ENCODE measurements at regions not wholly inside any gene's neighbourhood (a gene's known extent, or its start where the extent isn't known, plus 50 kb on each side); places are given as distances from the start of the nearest gene placed in this dataset.
"Not testable (repeated sequence)": the region's sequence is repeated elsewhere in the genome, so short reads cannot be mapped to it uniquely, and the experiment has no call there.

GRCh38 chr1:47592296-47593012 lies 154.6 kb downstream of the FOXD2 start:
- in situ Hi-C loops (cut with MboI; ENCODE audit: low sequenced_read_pairs), result no loop called here

DNA sequence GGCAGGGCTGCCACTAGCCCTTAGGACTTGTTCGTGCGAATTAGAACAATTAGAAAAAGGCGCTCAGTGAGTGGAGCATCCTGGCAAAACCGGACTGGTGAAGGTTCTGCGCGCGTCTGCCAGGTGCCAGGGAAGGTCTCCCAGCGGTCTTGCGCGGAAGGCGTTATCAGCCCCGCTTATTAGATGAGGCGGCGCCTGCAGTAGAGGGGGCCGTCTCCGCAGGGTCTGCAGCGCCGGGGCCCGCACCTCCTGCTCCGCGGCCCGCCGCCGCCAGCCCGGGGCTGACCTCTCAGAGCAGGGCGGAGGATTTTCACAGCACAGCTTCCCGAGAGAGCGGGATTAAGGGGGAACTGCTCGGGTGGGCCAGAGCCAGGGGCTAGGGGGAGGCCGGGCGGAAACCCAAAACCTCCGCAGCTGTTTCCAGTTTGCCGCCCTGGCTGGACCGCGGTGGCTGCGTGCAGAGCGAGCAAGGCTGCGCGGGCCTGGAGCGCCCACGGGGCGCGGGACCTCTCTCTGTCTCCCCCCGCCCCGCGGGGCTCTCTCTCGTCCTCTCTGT lies 155.2 kb downstream of the FOXD2 start:
- in situ Hi-C loops (cut with MboI; ENCODE audit: low sequenced_read_pairs), result no loop called here

- in situ Hi-C loops (cut with MboI; ENCODE audit: low sequenced_read_pairs), result no loop called here
Measured at GRCh38 chr1:47593598-47594285, 155.9 kb downstream of the FOXD2 start.

- in situ Hi-C loops (cut with MboI; ENCODE audit: low sequenced_read_pairs), result no loop called here
Measured at GRCh38 chr1:47594627-47595026, 156.8 kb downstream of the FOXD2 start.

GRCh38 chr1:47596328-47596727 lies 158.5 kb downstream of the FOXD2 start:
- in situ Hi-C loops (cut with MboI; ENCODE audit: low sequenced_read_pairs), result no loop called here

GRCh38 chr1:47598357-47598756 lies 160.5 kb downstream of the FOXD2 start:
- in situ Hi-C loops (cut with MboI; ENCODE audit: low sequenced_read_pairs), result no loop called here

- in situ Hi-C loops (cut with MboI; ENCODE audit: low sequenced_read_pairs), result no loop called here
Measured at GRCh38 chr1:47599777-47600176, 161.9 kb downstream of the FOXD2 start.

DNA sequence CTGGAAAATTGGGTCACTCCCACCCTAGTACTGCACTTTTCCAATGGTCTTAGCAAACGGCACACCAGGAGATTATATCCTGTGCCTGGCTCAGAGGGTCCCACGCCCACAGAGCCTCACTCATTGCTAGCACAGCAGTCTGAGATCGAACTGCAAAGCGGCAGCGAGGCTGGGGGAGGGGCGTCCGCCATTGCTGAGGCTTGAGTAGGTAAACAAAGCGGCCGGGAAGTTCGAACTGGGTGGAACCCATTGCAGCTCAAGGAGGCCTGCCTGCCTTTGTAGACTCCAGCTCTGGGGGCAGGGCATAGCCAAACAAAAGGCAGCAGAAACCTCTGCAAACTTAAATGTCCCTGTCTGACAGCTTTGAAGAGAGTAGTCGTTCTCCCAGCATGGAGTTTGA lies 164.6 kb downstream of the FOXD2 start:
- in situ Hi-C loops (cut with MboI; ENCODE audit: low sequenced_read_pairs), result not testable (repeated sequence)

DNA sequence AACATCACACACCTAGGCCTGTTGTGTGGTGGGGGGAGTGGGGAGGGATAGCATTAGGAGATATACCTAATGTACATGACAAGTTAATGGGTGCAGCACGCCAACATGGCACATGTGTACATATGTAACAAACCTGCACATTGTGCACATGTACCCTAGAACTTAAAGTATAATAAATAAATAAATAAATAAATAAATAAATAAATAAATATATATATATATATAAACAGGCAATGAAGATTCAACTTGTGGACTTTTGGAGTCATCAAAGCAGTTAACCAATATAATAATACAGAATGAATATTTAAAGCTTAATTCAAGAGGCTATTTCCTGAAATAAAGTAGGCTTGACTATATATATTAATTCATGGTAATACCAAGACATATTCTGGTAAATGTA lies 167.0 kb downstream of the FOXD2 start:
- in situ Hi-C loops (cut with MboI; ENCODE audit: low sequenced_read_pairs), result not testable (repeated sequence)

DNA sequence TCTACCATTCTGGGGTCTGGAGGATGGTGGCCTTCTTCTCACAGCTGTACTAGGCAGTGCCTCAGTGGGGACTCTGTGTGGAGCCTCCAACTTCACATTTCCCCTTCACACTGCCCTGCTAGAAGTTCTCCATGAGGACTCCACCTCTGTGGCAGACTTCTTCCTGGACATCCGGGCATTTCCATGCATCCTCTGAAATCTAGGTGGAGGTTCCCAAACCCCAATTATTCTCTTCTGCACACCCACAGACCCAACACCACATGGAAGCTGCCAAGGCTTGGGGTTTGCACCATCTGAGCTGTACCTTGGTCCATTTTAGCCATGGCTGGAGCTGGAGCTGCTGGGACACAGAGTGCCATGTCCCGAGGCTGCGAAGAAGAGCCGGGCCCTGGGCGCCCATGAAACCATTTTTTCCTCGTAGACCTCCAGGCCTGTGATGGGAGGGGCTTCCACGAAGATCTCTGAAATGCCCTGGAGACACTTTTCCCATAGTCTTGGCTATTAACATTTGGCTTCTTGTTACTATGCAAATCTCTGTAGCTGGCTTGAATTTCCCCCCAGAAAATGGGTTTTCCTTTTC lies 170.5 kb downstream of the FOXD2 start:
- in situ Hi-C loops (cut with MboI; ENCODE audit: low sequenced_read_pairs), result no loop called here

- in situ Hi-C loops (cut with MboI; ENCODE audit: low sequenced_read_pairs), result no loop called here
Measured at GRCh38 chr1:47611992-47612391, 174.1 kb downstream of the FOXD2 start.

DNA sequence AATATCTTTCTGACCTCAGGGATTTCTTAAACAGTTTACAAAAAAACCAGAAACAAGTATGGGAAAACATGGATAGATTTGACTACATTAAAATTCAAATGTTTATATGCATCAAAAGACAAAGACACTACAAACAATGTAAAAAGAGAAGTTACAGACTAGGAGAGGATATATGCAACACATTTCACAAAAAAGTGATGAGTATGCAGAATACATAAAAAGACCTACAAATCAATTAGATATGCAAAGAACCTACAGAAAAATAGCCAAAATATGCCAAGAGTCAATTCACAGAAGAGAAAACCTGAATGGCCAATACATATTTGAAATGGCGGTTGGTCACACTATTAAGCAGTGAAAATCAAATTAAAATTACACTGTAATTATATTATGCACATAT lies 175.0 kb downstream of the FOXD2 start:
- in situ Hi-C loops (cut with MboI; ENCODE audit: low sequenced_read_pairs), result no loop called here

DNA sequence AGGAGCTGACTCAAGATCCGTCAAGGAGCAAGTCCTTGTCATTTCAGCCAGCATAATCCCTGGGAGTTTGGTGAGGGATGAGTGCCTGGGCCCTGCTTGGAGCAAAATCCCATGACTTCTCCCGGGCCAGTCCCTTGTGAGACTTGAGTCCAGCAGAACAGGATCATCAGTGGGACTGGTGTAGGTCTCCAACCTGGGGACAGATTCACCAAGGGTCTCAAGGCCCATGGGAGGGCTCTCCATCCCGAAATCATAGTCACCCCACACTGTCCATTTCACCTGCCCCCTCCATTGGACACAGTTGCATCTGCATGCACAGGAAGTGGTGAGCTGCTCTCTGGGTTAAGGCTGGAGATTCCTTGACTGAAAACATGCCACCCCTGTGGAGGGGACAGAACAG lies 178.2 kb downstream of the FOXD2 start:
- in situ Hi-C loops (cut with MboI; ENCODE audit: low sequenced_read_pairs), result no loop called here

GRCh38 chr1:47616906-47617305 lies 179.1 kb downstream of the FOXD2 start:
- in situ Hi-C loops (cut with MboI; ENCODE audit: low sequenced_read_pairs), result no loop called here

GRCh38 chr1:47617381-47618221 lies 179.8 kb downstream of the FOXD2 start:
- in situ Hi-C loops (cut with MboI; ENCODE audit: low sequenced_read_pairs), result no loop called here

DNA sequence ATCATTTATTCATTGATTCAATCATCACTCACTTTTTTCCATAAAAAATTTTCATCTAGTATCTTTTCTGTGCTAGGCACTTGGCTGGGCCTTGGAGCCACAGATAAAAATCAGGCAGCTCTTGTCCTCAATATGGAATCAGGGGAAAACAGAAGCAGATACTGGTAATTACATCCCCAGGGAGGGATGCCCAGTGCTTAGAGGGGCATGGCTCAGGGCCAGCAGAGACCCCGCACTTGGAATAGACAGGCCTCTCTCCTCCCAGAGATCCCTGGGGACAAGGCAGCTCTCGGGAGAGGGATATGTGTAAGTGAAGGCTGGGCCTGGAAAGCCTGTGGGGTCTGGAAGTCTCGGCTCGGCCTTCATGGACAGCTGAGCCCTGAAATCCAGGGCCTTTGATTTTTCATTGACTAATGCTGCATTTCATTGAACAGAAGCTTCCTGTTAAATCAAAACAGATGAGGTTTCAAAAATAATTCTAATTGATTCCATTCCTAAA lies 180.4 kb downstream of the FOXD2 start:
- in situ Hi-C loops (cut with MboI; ENCODE audit: low sequenced_read_pairs), result no loop called here

- in situ Hi-C loops (cut with MboI; ENCODE audit: low sequenced_read_pairs), result no loop called here
Measured at GRCh38 chr1:47618830-47619229, 181.0 kb downstream of the FOXD2 start.

- in situ Hi-C loops (cut with MboI; ENCODE audit: low sequenced_read_pairs), result no loop called here
Measured at GRCh38 chr1:47621483-47621882, 183.6 kb downstream of the FOXD2 start.

GRCh38 chr1:47621977-47622376 lies 184.1 kb downstream of the FOXD2 start:
- in situ Hi-C loops (cut with MboI; ENCODE audit: low sequenced_read_pairs), result no loop called here

DNA sequence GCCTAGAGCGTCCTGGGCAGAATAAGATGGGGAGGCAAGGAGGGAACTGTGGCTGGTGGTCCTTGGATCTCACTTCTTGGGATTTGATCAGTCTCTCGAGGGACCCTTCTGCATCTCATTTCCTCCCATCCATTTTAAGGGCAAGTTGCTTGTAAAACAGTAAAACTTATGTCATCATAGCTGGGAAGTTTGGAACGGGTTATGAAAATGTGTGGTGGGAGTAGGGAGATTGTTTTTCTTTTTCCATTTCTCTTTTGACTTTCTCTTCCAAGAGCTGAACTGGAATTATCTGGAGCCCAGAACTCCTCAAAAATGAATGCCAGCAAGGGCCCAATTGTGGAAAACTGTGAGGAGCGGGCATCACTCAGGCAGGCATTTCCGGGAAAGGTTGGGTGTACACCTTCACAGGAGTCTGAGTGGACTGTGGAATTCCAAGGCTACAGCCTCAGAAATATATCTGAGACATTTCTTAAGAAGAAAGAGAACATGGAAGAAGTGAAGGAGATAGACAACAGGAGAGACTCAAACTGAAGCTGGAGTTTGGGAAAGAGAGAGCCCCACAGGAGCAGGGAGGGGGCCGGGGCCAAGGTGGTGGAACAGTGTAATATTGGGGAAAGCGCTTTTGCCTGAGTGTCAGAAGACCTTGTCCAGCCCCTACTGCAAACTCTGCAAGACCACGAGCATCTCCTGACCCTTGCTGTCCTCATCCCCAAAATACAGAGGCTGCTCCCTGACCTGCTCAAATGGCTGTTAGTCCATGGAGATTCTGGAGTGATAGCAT lies 185.1 kb downstream of the FOXD2 start:
- in situ Hi-C loops (cut with MboI; ENCODE audit: low sequenced_read_pairs), result no loop called here

Data from HL-60/S4 (cell line).